IMR-90 (cell line): ENCODE measurements at regions not wholly inside any gene's neighbourhood (a gene's known extent, or its start where the extent isn't known, plus 50 kb on each side); places are given as distances from the start of the nearest gene placed in this dataset.

Experiments used
- ATAC-seq: fragments of 200-7000 bp; cut with Tn5 transposase; 2 replicates; pipeline ENCODE4 v1.9.1; 2020; ENCODE audit warnings: low read depth, mild to moderate bottlenecking, moderate library complexity
- BruUV-seq: library from RNA; stranded (reverse); fragments of 400-500 nt; replicated peaks from 2 replicates; lab custom pipeline; 2021; lab: Mats Ljungman, UMichigan
- CTCF ChIA-PET: fragments of 300-600 bp; formaldehyde crosslinking; extraction: SDS; loops from one replicate; lab custom pipeline; 2021; ENCODE audit warnings: antibody characterized with exemption; lab: Yijun Ruan, JAX
- POLR2A ChIA-PET: fragments of 300-600 bp; sonication (Branson Sonifier 250); formaldehyde crosslinking; loops from one replicate; lab custom pipeline; 2022; ENCODE audit warnings: antibody characterized with exemption; ENCODE audit not compliant: unreplicated experiment; lab: Charles Lee
- DNase-seq: peaks from one replicate; pipeline ENCODE4 v3.0.0; 2013
- H2AFZ ChIP-seq: replicated peaks from 2 replicates; pipeline ENCODE3; 2013; ENCODE audit warnings: low read length, mild to moderate bottlenecking; ENCODE audit not compliant: poor library complexity
- H2AK5ac ChIP-seq: 2 replicates; pipeline ENCODE4 v1.6.1; 2013; ENCODE audit warnings: low read depth, low read length, inconsistent platforms
- H2AK9ac ChIP-seq: replicated peaks from 2 replicates; pipeline ENCODE3; 2013; ENCODE audit warnings: mild to moderate bottlenecking, low read depth, low read length, moderate library complexity; ENCODE audit not compliant: poor library complexity
- H2BK120ac ChIP-seq: 2 replicates; pipeline ENCODE4 v1.6.1; 2013; ENCODE audit warnings: low read depth, low read length, inconsistent platforms
- H2BK15ac ChIP-seq: 3 replicates; pipeline ENCODE4 v1.6.1; 2013; ENCODE audit warnings: low read depth, low read length, inconsistent platforms
- H2BK20ac ChIP-seq: 2 replicates; pipeline ENCODE4 v1.6.1; 2013; ENCODE audit warnings: low read depth, mild to moderate bottlenecking, inconsistent platforms, low read length, moderate library complexity
- H2BK5ac ChIP-seq: 2 replicates; pipeline ENCODE4 v1.6.1; 2013; ENCODE audit warnings: mild to moderate bottlenecking, low read depth, low read length, inconsistent platforms; ENCODE audit not compliant: poor library complexity, severe bottlenecking
- H3K14ac ChIP-seq: replicated peaks from 2 replicates; pipeline ENCODE4 v1.6.1; 2013; ENCODE audit warnings: low read depth, low read length, inconsistent platforms
- H3K18ac ChIP-seq: 2 replicates; pipeline ENCODE4 v1.6.1; 2013; ENCODE audit warnings: low read depth, low read length, control low read depth
- H3K23ac ChIP-seq: 2 replicates; pipeline ENCODE4 v1.6.1; 2013; ENCODE audit warnings: low read depth, low read length, inconsistent platforms
- H3K27ac ChIP-seq: 2 replicates; pipeline ENCODE4 v1.5.1; 2013; ENCODE audit warnings: mild to moderate bottlenecking, control low read depth, low read length; ENCODE audit not compliant: insufficient read depth
- H3K27me3 ChIP-seq: 2 replicates; pipeline ENCODE4 v1.6.1; 2013; ENCODE audit warnings: low read length; ENCODE audit not compliant: control insufficient read depth, insufficient read depth
- H3K36me3 ChIP-seq: 2 replicates; pipeline ENCODE4 v1.6.1; 2013; ENCODE audit warnings: low read length, mixed read lengths; ENCODE audit not compliant: control insufficient read depth, insufficient read depth
- H3K4ac ChIP-seq: 2 replicates; pipeline ENCODE4 v1.6.1; 2013; ENCODE audit warnings: low read depth, low read length, inconsistent platforms
- H3K4me1 ChIP-seq: 2 replicates; pipeline ENCODE4 v1.6.1; 2013; ENCODE audit warnings: low read length, mixed read lengths; ENCODE audit not compliant: control insufficient read depth, insufficient read depth
- H3K4me2 ChIP-seq: 2 replicates; pipeline ENCODE4 v1.6.1; 2013; ENCODE audit warnings: low read depth, mild to moderate bottlenecking, control low read depth, low read length, moderate library complexity
- H3K4me3 ChIP-seq: 2 replicates; pipeline ENCODE4 v1.5.1; 2013; ENCODE audit warnings: low read depth, mild to moderate bottlenecking, control low read depth, low read length, moderate library complexity; ENCODE audit not compliant: insufficient read depth
- H3K56ac ChIP-seq: 2 replicates; pipeline ENCODE4 v1.6.1; 2013; ENCODE audit warnings: low read length, inconsistent platforms; ENCODE audit not compliant: insufficient read depth; ENCODE audit errors: extremely low read depth
- H3K79me1 ChIP-seq, 2 experiments: 2 replicates each; pipeline ENCODE4 v1.6.1; 2013; ENCODE audit warnings: low read length in 2 of 2, inconsistent platforms in 1 of 2, low read depth in 1 of 2
- H3K9ac ChIP-seq: 2 replicates; pipeline ENCODE4 v1.6.1; 2013; ENCODE audit warnings: low read depth, low read length, control low read depth
- H3K9me1 ChIP-seq: 2 replicates; pipeline ENCODE4 v1.6.1; 2013; ENCODE audit warnings: low read length, inconsistent platforms; ENCODE audit not compliant: insufficient read depth
- H3K9me3 ChIP-seq: 2 replicates; pipeline ENCODE4 v1.6.1; 2013; ENCODE audit warnings: low read length; ENCODE audit not compliant: control insufficient read depth, insufficient read depth
- H4K20me1 ChIP-seq: 2 replicates; pipeline ENCODE4 v1.6.1; 2013; ENCODE audit warnings: low read length, inconsistent platforms; ENCODE audit not compliant: insufficient read depth
- H4K5ac ChIP-seq: 2 replicates; pipeline ENCODE4 v1.6.1; 2013; ENCODE audit warnings: mild to moderate bottlenecking, low read depth, low read length, control low read depth
- H4K8ac ChIP-seq, 2 experiments: 2 replicates each; pipeline ENCODE4 v1.6.1; 2013; ENCODE audit warnings: low read depth in 2 of 2, low read length in 2 of 2, control low read depth in 1 of 2, inconsistent platforms in 1 of 2
- H4K91ac ChIP-seq: 2 replicates; pipeline ENCODE4 v1.6.1; 2013; ENCODE audit warnings: low read depth, low read length, inconsistent platforms; ENCODE audit not compliant: insufficient read depth
- CEBPB ChIP-seq: IDR thresholded peaks from 2 replicates; pipeline ENCODE4 v1.6.1; 2012; ENCODE audit warnings: low read depth, low read length, improper control_type of control experiment
- CHD1 ChIP-seq: IDR thresholded peaks from 2 replicates; pipeline ENCODE4 v1.6.1; 2012; ENCODE audit warnings: low read depth, low read length, improper control_type of control experiment
- FOS ChIP-seq: fragments of 150-350 bp; IDR thresholded peaks from 2 replicates; pipeline ENCODE4 v1.6.1; 2016; ENCODE audit warnings: low read depth, low read length
- MAFK ChIP-seq: IDR thresholded peaks from 2 replicates; pipeline ENCODE4 v1.6.1; 2012; ENCODE audit warnings: low read depth, low read length, improper control_type of control experiment
- MAZ ChIP-seq: IDR thresholded peaks from 2 replicates; pipeline ENCODE4 v1.6.1; 2012; ENCODE audit warnings: low read depth, mild to moderate bottlenecking, low read length, improper control_type of control experiment, moderate library complexity, borderline replicate concordance
- MXI1 ChIP-seq: IDR thresholded peaks from 2 replicates; pipeline ENCODE4 v1.6.1; 2012; ENCODE audit warnings: low read depth, mild to moderate bottlenecking, low read length, moderate library complexity, borderline replicate concordance
- NFE2L2 ChIP-seq: fragments of 150-350 bp; IDR thresholded peaks from 2 replicates; pipeline ENCODE4 v1.6.1; 2016; ENCODE audit warnings: low read depth, mild to moderate bottlenecking, low read length
- POLR2A ChIP-seq: IDR thresholded peaks from 2 replicates; pipeline ENCODE4 v1.6.1; 2012; ENCODE audit warnings: mild to moderate bottlenecking, low read depth, low read length
- RAD21 ChIP-seq: IDR thresholded peaks from 2 replicates; pipeline ENCODE4 v1.6.1; 2012; ENCODE audit warnings: low read length, improper control_type of control experiment
- RCOR1 ChIP-seq: IDR thresholded peaks from 2 replicates; pipeline ENCODE4 v1.6.1; 2012; ENCODE audit warnings: mild to moderate bottlenecking, low read length, improper control_type of control experiment; ENCODE audit not compliant: insufficient replicate concordance
- SMC3 ChIP-seq: fragments of 150-350 bp; IDR thresholded peaks from 2 replicates; pipeline ENCODE4 v1.6.1; 2016; ENCODE audit warnings: low read depth, mild to moderate bottlenecking, antibody characterized with exemption, low read length, moderate library complexity
- WGBS, 2 experiments: methylation state at CpG; one replicate each; pipeline versions ENCODE4 v1.1.5 to v1.1.7; 2013; ENCODE audit warnings: missing lambda C conversion rate in 2 of 2; ENCODE audit not compliant: insufficient read length in 1 of 2; ENCODE audit errors: extremely low coverage in 2 of 2; 5-methylcytosine and 5-hydroxymethylcytosine counted together
- dilution Hi-C: fragments of 300-500 bp; cut with HindIII; formaldehyde crosslinking; loops from one replicate; pipeline ENCODE4 v1.14.3; 2018; ENCODE audit warnings: low sequenced_read_pairs; ENCODE audit not compliant: unreplicated experiment
- in situ Hi-C: fragments of 300-500 bp; cut with MboI; formaldehyde crosslinking; loops from 3 replicates; pipeline ENCODE4 v1.14.3; 2019; ENCODE audit warnings: low sequenced_read_pairs, inconsistent platforms, mixed read lengths
- intact Hi-C: fragments of 100-400 bp; cut with micrococcal nuclease; formaldehyde crosslinking; loops from 2 replicates; pipeline ENCODE4 v1.10.0; 2022
- TF ChIP-seq, protein P1 (sequence below): fragments of 150-350 bp; IDR thresholded peaks from 2 replicates; pipeline ENCODE4 v1.6.1; 2016; ENCODE audit warnings: low read depth, mild to moderate bottlenecking, low read length, moderate library complexity, borderline replicate concordance
- TF ChIP-seq, protein P2 (sequence below): fragments of 150-350 bp; IDR thresholded peaks from 2 replicates; pipeline ENCODE4 v1.6.1; 2017; ENCODE audit warnings: mild to moderate bottlenecking, antibody characterized with exemption, low read length, low read depth

DNA sequence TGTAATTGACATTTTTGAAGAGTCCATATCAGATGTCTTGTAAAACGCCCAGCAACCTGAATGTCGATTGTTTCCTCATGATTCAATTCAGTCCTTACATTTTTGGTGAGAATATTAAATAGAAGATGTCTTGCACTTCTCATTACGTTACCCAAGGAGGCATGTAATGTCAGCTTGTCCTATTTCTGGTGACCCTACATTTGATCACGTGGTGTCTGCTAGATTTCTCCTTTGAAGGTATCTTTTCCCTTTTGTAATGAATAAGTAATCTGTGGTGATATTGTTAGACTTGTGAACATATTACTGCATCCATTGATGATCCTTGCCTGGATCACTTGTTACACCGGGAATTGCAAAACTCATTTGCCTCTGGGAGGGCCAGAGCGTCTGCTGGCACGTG, 87.6 kb upstream of the DISP3 start:
- Histone ChIP-seq H2BK5ac (no peak overlapping the region), H2AFZ (no peak overlapping the region), H2AK9ac (no peak overlapping the region), H3K4me1 (no peaks in the 10 kb centered on the region), H3K27me3 (peaks cover 9% of the 10 kb centered on the region; the same call in 1 of the 2 replicates), H3K79me1 (no peaks in the 10 kb centered on the region), H4K91ac (no peak overlapping the region), H3K18ac (no peak overlapping the region), H3K36me3 (no peaks in the 10 kb centered on the region), H2BK20ac (no peak overlapping the region), H3K9me3 (no peaks in the 10 kb centered on the region), H2BK15ac (no peak overlapping the region), H3K56ac (no peak overlapping the region), H3K4me2 (no peak overlapping the region), H3K9ac (no peak overlapping the region), H4K5ac (no peak overlapping the region), H3K4ac (no peak overlapping the region), H3K27ac (no peak overlapping the region), H4K8ac (no peak overlapping the region), H3K23ac (no peak overlapping the region), H2BK120ac (no peak overlapping the region), H3K4me3 (no peak overlapping the region), H2AK5ac (no peak overlapping the region), H4K20me1 (no peaks in the 10 kb centered on the region), H3K14ac (no peak overlapping the region), H3K9me1 (no peaks in the 10 kb centered on the region)
- DNase-seq = no peak
- no peak for TF ChIP-seq MAFK
- TF ChIP-seq, protein P1, sequence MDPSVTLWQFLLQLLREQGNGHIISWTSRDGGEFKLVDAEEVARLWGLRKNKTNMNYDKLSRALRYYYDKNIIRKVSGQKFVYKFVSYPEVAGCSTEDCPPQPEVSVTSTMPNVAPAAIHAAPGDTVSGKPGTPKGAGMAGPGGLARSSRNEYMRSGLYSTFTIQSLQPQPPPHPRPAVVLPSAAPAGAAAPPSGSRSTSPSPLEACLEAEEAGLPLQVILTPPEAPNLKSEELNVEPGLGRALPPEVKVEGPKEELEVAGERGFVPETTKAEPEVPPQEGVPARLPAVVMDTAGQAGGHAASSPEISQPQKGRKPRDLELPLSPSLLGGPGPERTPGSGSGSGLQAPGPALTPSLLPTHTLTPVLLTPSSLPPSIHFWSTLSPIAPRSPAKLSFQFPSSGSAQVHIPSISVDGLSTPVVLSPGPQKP = no peak
- TF ChIP-seq, protein P2, sequence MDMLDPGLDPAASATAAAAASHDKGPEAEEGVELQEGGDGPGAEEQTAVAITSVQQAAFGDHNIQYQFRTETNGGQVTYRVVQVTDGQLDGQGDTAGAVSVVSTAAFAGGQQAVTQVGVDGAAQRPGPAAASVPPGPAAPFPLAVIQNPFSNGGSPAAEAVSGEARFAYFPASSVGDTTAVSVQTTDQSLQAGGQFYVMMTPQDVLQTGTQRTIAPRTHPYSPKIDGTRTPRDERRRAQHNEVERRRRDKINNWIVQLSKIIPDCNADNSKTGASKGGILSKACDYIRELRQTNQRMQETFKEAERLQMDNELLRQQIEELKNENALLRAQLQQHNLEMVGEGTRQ = no peak
- TF ChIP-seq NFE2L2 = no peak
- no peak for TF ChIP-seq MXI1
- no peak for TF ChIP-seq CEBPB
- no peak for TF ChIP-seq SMC3
- no peak for TF ChIP-seq POLR2A
- no peak for TF ChIP-seq MAZ
- TF ChIP-seq CHD1 = no peak
- no peak for TF ChIP-seq RAD21
- TF ChIP-seq RCOR1 = no peak
- TF ChIP-seq FOS = no peak
- in situ Hi-C loops = no loop called here
- dilution Hi-C loops = no loop called here
- ChIA-PET POLR2A (no interaction called here), CTCF (no interaction called here)
- BruUV-seq = no TSS peak
- ATAC-seq = no peak
- 53% methylated on average over 4 of the region's 7 CpGs; no CpG with 5 or more reads in 1 of the 2 experiments for WGBS, 2 experiments
- intact Hi-C loops = no loop called here
